OCI-M1 (cell line): ENCODE measurements at regions not wholly inside any gene's neighbourhood (a gene's known extent, or its start where the extent isn't known, plus 50 kb on each side); places are given as distances from the start of the nearest gene placed in this dataset.
"Not testable (repeated sequence)": the region's sequence is repeated elsewhere in the genome, so short reads cannot be mapped to it uniquely, and the experiment has no call there.

Experiments used
- DNase-seq: peaks from one replicate; lab custom pipeline; 2025; lab: John Stamatoyannopoulos, UW

DNA sequence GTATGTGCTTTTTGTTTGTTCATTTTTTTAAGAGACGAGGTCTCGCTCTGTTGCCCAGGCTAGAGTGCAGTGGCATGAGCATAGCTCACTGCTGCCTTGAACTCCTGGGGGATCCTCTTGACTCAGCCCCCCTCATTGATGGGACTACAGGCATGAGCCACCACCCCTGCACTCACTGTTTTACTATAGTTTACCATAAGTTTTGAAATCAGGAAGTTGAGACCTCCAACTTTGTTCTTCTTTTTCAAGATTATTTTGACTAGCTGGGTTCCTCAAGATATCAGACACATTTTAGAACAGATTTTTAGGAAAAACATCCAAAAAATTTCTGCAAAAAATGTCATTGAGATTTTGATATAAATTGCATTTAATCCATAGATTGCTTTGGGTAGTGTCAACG, 120.4 kb upstream of the FGGY start:
- no peak for DNase-seq

DNA sequence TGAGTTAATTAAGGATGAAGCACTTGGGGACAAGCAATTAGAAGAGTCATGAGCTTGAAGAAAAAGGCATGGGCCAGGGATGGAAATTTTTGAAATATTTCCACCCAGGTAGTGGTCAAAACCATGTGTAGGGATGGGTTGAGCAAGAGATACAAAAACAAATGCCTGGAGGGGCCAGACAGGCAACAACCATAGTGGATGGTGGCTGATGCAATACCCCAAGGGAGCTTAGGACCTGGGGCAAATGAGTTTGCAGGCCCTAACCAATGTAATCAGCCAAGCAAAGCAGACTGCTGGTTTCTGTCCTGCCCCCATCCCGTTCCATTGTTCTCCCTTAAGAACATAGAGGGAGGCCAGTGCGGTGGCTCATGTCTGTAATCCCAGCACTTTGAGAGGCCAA, 119.1 kb upstream of the FGGY start:
- DNase-seq = no peak

DNA sequence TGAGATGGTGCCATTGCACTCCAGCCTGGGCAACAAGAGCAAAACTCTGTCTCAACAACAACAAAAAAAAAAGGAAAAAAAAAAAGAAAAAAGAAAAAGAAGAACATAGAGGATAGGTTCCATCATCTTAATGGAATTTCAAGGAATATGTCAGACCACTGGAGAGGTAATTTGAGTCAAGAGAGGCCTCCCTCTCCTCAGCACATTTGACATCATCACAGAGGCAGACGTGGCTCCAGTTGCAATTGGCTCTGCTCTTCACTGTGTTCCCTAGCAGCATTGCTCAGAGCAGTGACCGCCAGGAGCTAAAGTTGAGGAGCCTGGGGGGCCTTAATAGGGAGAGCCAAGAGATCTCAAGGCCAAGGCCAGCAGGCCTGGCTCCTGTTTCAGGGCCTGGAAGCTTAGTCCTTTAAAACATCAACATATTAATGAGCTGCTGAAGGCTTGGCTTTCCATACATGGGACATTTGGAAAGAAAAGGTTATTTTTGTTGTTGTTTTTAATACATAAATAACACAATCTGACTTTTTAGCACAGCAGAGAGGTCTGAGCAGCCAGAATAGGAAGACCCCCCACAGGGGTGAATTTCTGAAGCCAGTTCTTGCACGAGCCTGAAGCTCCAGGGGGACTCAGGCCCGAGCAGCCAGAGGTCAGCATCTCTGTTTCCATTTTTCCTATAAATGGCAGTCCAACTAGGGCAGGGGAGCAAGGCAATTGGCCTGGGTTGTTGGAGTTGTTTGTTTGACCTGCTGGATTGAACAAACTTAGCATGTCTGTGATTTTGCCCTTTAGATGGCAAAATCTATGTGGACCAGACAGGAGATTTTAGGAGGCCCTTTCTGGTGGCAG, 118.3 kb upstream of the FGGY start:
- no peak for DNase-seq

DNA sequence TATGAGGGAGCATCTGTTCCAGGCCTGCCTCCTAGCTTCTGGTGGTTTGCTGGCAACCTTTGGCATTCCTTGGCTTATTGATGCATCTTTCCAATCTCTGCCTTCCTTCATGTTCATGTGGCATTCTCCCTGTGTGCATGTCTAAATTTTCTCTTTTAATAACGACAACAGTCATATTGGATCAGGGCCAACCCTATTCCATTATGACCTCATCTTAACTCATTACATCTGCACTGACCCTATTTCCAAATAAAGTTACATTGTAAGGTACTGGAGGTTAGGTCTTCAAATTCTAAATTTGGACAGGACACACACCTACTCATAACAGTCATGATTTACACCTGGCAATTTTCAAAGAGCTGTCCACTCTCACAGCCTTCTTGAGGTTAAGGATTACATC, 117.2 kb upstream of the FGGY start:
- no peak for DNase-seq

DNA sequence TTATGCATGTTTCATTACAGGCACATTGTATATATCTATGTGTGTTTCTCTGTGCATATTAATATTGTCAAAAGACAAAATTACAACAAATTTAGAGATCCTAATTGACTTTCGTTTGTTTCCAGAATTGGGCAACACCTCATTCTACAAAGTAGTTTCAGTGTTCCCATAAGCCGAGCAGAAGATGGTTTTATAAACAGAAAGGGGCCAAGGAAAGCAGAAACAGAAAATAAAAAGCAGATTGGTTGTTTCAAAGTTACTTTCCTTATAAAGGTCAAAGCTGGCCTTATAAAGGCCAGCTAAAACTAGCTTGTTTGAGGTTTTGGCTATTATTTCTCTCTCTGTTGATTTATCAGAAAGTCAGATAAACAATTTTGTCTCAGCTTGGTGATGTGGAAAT, 116.2 kb upstream of the FGGY start:
- DNase-seq = no peak

DNA sequence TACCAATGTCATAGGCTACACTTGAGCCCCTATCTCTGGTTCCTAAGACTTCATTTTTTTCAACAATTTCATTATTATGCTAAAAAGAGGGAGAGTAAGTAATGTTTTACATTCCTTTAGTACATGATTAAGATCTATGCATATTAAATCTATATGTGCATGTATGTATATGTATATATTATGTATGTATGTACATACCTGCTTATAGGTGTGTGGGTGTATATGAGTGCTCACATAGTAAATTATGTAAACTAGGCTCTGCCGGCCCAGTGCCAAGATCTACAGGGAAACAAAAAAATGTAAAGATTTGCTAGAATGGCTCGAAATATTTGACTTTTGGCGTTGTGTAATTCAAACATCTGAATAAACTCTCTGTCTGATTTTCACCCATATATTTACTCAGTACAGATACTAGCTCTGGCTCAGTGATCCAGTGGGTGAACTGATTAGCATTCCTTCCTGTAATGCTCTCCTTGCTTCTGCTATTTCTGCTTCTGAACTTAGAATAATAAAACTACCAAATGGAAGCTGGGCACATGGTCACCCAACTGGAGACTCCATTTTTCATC, 113.1 kb upstream of the FGGY start:
- DNase-seq = no peak

DNA sequence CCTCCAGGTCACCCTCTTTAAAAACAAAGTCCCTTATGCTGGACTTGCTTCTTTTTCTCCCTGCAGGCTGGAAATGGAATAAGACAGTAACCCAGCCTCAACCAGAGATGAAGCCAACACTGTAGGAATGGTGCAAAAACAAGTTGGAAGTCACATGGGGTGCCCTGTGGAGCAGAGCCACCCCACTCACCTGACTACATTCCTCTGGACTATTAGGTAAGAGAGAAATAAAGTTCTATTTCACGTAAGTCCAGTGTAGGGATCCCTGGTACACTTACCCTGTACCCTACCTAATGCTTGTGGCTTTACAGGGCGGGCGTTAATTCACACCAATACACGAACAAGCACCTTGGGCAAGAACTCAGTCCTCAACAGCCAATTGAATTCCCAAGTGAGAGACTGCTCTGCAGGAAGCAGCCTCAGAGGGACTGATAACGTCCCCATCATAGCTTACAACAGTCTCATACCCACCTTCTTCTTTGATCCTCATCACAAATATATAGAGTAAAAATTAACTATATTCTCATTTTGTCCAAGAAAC, 112.5 kb upstream of the FGGY start:
- DNase-seq = no peak

DNA sequence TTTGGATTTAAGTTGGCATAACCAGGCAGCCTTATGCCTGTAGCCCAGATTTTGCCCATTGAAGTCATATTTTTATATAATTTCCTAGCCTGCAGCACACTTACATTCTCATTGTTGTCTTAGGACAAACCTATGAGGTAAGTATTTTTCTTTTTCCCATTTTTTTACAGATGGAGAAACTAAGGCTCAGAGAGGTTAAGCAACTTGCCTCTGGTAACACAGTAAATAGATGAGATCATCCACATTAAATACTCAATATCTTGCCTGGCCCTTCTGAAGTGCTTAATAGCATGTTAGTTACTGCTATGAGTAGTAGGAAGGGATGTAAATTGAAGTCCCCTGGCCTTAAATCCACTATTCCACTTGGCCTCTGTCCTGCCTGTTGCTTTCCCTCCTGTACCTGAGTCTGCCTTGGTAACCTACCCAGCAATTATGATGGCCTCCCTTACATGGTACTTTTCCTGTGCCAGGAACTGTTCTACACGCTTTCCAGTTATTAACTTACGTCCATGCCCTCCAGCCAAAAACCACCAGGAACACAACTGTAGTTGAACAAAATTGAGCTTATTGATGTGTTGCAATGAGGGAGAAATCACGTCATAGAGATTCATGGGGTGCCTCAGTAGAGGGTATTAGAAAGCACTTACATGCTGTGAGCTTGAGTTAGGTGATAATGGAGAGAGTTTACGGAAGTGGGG, 111.6 kb upstream of the FGGY start:
- no peak for DNase-seq

DNA sequence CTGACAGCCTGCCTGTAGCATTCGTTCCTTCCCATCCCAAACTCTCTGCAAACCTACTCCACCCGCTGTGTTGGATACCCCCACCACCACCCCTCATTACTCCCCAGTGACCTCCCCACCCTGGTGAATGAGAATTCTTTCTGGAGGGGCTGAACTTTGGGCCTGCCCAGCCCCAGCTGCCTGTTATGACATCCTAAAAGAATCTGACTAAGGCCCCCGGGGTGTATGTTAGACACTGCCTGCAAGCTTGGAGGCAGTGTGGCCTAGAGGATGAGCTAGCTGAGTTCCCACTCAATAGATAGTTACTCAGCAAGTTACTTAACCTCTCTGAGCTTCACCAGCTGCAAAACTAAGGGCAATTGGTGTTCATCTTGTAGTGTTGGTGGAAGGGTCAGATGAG, 110.2 kb upstream of the FGGY start:
- DNase-seq = no peak

DNA sequence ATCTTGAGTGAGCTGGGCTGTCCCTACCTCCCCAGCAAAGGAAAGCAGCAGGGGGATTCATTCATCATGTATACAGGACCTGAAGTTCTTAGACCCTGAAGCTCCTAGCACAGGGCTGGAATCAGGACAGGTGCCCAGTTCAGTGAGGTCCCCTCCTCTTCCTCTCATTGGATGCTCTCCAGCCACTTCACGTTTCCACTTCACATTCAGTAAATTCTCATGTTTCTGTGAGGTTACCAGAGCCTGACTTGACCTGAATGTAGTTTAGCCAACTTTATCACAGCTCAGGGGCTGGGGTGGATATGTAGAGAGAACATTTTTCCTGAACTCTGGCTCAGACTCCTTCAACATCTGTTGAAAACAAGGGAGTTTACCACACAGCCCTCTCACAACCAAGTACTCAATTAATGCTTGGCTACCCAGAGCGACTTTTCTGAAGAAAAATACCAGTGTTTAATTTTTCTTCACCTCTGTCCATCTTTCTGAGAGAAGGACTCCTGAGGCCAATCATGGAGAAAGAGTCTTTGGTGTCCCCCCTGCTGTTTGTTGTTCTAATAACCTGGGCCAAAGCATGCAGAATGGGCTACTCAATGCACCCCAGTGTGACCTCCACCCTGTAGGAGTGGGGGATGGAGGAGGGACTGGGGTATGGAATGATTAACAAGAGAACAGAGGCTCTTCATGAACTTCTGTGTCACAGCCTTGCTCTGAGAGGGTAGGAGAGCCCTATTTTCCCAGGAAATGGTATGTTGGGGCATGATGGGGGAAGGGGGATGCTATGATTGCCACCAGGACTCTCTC, 108.3 kb upstream of the FGGY start:
- DNase-seq = no peak

DNA sequence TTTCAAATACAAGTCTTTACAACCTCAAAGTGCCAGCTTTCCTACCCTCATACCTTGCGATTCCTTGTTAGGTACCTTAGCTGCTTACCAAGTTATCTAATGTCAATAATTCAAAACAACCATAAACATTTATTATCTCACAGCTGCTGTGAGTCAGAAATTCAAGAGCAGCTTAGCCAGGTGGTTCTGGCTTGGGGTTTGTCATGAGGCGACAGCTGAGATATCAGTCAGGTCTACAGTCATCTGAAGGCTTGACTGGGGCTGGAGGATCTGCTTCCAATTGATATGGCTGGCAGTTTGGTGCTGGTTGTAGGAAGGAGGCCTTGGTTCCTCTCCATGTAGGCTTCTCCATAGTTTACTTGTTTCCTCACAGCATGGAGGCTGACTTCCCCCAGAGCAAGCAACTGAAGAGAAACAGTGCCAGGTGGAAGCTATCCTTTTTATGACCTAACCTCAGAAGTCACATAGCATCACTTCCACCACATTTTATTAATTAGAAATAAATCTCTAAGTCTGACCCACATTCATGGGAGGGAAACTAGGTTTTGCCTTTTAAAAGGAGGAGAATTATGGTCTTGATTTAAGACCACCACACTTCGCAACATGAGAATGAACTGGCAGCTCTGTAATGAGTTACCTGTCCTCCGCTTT, 103.3 kb upstream of the FGGY start:
- DNase-seq = no peak

DNA sequence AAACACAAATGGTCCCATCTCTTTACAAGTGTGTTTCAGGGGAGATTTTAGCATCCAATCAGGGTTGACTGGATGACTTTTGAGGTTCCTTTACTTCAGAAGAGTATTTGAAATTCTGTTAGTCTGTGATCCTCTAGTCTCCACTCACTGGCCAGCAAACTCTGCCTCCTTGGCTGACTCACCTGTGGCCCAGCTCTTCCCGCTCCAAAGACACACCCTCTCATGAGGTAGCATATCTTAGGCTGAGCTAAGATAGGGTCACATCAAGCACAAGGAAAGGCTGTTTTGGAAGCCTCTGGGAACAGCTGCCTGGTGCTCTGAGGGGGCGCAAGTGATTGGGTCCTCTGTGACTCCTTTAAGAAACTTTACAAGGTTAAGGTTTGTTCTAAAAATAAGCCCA, 102.3 kb upstream of the FGGY start:
- DNase-seq = no peak

DNA sequence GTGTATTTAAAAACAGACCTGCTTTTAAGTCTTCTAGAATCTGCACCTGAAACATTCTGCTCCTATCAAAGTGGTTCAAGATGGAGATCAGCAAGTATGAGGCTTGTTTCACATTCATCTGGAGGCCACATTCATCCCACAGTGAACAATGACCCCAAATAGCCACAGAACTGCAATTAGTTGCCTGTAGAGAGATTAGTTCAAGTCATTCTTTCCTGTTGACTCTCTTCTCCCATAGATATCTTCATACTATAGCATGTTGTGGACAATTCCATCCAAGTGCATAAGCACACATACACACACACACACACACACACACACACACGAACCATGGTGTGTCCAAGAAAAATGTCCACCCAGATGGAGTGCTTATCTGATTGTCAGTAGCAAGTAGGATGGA, 101.7 kb upstream of the FGGY start:
- DNase-seq = no peak

DNA sequence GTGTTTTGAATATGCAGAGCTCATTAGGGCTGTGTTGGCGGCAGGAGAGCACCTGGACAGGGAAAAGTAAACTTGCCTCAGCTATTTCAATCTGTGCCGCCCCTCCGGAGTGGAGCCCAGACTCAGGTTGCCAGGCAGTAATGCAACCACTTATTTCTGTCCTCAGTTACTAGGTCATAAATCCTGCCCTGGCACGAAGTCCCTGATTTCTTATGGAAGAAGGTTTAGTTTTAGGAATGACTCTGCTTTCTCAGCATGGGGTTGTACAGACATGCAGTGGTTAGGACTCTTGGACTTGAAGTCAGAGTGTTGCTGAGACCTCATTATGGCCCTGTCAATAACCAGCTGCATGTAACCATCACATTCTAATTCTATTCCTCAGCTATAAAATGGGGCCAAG, 98.3 kb upstream of the FGGY start:
- no peak for DNase-seq

DNA sequence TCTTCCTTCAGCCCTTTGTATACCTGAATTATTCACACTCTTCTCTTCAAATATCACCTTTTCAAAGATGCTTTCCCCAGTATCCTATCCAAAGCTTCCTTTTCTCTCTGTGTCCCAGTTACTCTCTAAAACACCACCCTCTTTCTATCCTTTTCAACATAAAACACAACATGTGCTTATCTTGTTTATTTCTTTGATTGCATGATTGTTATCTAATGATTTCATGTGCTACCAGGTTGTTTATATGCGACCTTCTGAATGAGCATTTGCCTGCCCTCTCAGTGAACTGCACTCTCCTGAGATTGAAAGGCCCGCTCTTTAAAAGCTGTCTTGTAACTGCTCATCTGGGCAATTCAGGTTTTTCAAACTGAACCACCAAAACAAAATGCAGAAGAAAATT, 97.7 kb upstream of the FGGY start:
- DNase-seq = no peak

DNA sequence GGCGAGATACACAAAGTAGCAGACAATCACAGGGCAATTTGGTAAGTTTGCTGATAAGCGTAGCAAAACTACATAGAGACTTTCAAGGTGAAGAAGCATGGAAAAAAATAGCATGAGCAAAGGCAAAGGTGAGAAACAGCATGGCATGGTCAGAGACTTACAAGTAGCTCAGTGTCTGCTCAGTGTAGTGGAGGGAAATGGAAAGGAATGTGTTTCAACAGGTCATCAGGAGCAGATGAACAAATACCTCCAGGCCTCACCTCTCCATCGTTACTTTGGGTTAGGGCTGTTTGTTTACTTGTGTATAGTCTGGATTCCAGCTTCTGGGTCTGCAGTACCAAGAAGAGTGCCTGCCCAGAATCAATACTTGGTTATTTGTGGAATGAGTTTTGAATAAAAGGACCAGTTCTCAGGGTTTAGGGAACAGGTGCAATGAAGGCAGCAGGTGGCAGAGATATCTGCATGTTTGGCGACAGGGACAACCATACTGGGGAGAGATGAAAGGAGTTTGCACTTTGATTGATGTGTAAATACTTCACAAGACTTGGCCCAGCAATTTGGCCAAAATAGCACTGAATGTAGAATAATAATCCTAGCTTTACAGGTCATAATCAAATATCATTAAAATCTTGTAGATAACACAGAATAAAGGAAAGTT, 97.0 kb upstream of the FGGY start:
- no peak for DNase-seq

DNA sequence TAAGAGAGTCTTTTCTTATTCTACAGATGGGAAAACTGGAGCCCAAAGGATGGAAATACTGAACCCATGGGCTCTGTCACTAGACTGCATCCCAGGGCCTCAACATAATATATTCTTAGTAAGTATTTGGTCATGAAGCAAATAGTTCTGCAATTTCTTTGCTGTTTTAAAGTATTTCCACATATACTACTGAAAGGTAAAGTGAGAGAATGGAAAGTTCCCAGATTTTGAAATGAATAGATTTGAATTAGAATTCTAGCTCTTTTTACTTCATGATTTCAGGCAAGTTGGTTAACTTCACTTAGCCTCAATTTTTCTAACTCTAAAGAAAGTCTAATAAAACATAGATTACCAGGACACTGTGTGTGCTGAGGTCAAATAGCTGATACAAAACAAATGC, 95.6 kb upstream of the FGGY start:
- DNase-seq = no peak

DNA sequence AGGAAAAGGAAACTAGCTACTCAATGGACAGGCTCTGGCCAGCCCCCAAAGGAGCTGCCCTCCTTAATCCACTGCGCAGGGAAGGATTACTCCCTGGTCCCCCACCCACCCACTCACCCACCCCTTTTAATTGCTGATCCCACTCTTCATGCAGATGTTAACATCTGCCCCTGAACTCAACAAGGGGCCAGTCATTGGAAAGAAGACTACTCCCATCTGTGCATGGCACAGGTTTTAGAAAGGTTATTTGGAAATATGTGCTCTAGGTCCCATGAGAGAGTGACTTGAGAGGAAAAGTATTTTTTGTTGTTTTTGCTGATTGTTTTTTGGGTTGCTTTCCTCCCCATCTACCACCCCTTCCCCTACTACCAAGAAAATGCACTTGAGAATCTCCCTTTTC, 94.4 kb upstream of the FGGY start:
- DNase-seq = no peak

DNA sequence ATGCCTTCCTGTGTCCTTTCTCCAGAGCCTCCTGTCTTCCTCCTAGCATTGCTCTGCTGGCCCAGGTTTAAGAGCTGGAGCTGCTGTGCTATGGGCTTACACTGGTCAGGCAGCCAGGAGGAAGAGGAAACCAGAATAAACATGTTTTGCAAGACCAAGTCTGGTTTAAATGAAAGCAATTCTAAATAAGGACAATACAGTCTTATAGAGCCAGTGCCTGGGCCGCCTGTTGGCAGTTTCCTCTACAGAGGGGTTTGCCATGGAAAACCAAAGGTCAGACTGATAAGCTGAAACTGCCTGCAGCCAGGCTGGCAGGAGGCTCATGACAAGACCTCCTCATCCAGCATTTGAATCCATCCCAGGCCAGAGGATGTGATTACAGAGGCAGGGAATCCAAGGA, 92.9 kb upstream of the FGGY start:
- no peak for DNase-seq

DNA sequence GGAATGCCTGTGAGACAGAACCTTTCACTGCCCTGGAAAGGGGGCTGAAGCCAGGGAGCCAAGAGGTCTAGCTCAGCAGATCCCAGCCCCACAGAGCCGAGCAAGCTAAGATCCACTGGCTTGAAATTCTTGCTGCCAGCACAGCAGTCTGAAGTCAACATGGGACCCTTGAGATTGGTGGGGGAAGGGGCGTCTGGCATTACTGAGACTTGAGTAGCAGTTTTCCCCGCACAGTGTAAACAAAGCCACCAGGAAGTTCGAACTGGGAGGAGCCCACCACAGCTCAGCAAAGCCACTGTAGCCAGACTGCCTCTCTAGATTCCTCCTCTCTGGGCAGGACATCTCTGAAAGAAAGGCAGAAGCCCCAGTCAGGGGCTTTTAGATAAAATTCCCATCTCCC, 90.3 kb upstream of the FGGY start:
- not testable (repeated sequence) for DNase-seq

DNA sequence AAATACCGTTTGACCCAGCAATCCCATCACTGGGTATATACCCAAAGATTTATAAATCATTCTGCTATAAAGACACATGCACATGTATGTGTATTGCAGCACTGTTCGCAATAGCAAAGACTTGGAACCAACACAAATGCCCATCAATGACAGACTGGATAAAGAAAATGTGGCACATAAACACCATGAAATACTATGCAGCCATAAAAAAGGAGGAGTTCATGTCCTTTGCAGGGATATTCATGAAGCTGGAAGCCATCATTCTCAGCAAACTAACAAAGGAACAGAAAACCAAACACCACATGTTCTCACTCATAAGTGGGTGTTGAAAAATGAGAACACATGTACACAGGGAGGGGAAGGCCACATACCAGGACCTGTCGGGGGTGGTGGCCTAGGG, 86.5 kb upstream of the FGGY start:
- not testable (repeated sequence) for DNase-seq
